ENCODE measurements at regions not wholly inside any gene's neighbourhood (a gene's known extent, or its start where the extent isn't known, plus 50 kb on each side); places are given as distances from the start of the nearest gene placed in this dataset.

DNA sequence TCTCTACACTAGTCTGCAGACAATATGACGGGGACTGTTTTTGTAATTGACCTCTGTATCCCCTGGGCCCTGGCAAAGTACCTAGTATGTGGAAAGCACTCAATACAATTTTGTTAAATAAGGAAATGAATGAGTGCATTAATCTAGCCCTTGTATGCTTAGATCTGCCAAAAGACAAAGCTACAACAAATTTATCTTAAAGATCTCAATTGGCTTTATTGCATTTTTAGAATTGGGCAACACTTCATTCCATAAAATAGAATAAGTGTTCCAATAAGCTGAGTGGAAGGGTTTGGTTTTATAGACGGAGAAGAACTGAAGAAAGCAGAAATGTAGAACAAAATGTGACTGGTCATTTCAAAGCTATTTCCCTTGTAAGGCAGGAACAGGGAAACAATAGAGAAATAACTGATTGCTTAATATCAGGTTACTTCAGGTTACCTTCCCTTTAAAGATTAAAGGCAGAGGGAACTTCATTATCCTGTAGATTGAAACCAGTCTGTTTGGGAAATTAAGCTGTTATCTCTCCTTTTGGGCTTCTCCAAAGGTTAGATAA, 108.3 kb upstream of the MME start (continued):
- TF ChIP-seq, protein P1, sequence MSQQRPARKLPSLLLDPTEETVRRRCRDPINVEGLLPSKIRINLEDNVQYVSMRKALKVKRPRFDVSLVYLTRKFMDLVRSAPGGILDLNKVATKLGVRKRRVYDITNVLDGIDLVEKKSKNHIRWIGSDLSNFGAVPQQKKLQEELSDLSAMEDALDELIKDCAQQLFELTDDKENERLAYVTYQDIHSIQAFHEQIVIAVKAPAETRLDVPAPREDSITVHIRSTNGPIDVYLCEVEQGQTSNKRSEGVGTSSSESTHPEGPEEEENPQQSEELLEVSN (IDR thresholded peaks at IDR 0.05; ENCODE audit: borderline replicate concordance, low read depth): no peak
- TF ChIP-seq POLR2AphosphoS2 (conservative IDR thresholded peaks at IDR 0.05; ENCODE audit: low read length) (no peak), ZNF302 (CRISPR knock-in tag; IDR thresholded peaks at IDR 0.05) (no peak)

DNA sequence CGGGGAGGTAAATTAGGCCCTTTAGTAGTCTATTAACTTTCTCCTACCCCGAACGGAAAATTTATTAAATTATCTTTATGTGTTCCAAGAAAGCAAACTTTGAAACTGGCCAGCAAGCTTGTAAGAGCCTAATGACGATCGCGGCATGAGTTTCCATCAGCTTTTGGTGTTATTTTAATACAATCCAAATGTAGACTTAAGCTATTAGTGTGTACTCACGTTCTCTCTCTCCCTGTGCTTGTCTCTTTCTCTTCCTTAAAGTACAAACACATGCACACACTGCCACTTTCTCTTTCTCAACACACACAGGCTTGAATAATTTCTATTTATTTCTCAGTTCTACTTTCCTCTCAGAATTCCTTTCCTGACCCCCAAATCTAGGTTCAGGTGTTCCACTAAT, 108.8 kb upstream of the MME start:
- no peak overlapping the region for H3K27ac ChIP-seq
- no peak for ATAC-seq

DNA sequence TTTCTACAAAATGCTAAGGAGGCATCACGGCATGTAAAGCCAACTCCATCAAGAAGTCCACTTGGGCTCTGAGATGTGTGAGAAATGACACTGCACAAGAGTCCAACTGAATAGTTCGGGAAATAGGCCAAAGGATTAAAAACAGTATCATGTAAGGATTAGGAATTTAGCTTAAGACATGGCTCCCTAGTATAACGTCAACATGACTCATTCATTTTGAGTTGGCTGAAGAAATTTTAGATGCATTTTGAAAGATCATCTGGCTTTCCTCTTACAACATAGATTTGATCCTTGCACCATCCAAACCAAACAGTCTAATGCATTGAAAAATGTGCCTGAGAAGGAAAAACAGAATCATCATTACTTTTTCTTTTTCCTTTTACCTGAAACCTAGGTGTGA, 109.3 kb upstream of the MME start:
- Histone ChIP-seq H3K27ac (no peak overlapping the region), H3K9me3 (no peaks in the 10 kb centered on the region), H3K4me3 (no peak overlapping the region), H3K4me2 (no peak overlapping the region), H3K4me1 (no peaks in the 10 kb centered on the region)
- 10% methylated on average over 3 of the region's 3 CpGs for WGBS (ENCODE audit: missing lambda C conversion rate)
- ChIA-PET CTCF (interaction anchor here (1.1 kb wide), 1 partner anchor 624 kb away, joined by 3 read pairs; no protein-coding TSS in a partner anchor), POLR2A (no interaction called here)
- no peak for ATAC-seq
- no peak for DNase-seq (ENCODE audit: low read depth in 1 of 2, low spot score in 1 of 2)
- no peak for FAIRE-seq
- no peak for TF ChIP-seq RNF2 (IDR thresholded peaks at IDR 0.05; ENCODE audit: borderline replicate concordance, low read depth)
- TF ChIP-seq, protein P2, sequence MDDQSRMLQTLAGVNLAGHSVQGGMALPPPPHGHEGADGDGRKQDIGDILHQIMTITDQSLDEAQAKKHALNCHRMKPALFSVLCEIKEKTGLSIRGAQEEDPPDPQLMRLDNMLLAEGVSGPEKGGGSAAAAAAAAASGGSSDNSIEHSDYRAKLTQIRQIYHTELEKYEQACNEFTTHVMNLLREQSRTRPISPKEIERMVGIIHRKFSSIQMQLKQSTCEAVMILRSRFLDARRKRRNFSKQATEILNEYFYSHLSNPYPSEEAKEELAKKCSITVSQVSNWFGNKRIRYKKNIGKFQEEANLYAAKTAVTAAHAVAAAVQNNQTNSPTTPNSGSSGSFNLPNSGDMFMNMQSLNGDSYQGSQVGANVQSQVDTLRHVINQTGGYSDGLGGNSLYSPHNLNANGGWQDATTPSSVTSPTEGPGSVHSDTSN (IDR thresholded peaks at IDR 0.05): no peak
- TF ChIP-seq HDAC2 (IDR thresholded peaks at IDR 0.05): no peak
- TF ChIP-seq ESRRA (IDR thresholded peaks at IDR 0.05; ENCODE audit: borderline replicate concordance, low read length): no peak
- TF ChIP-seq, protein P3, sequence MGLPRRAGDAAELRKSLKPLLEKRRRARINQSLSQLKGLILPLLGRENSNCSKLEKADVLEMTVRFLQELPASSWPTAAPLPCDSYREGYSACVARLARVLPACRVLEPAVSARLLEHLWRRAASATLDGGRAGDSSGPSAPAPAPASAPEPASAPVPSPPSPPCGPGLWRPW (IDR thresholded peaks at IDR 0.05): no peak
- TF ChIP-seq CHD4 (IDR thresholded peaks at IDR 0.05; ENCODE audit: borderline replicate concordance): no peak
- TF ChIP-seq ZC3H11A (IDR thresholded peaks at IDR 0.05): no peak
- no peak for TF ChIP-seq HOXA7 (CRISPR knock-in tag; IDR thresholded peaks at IDR 0.05)
- TF ChIP-seq HOXB13 (CRISPR knock-in tag; IDR thresholded peaks at IDR 0.05; ENCODE audit: low read depth): no peak

More for the DNA sequence above, 108.8 kb upstream of the MME start:
- DNase-seq (ENCODE audit: low read depth in 1 of 2, low spot score in 1 of 2): no peak
- FAIRE-seq: no peak
- POLR2A ChIA-PET: no interaction called here
- H3K4me3 ChIP-seq: no peak overlapping the region
- no peak overlapping the region for H3K4me2 ChIP-seq
- TF ChIP-seq MAZ (IDR thresholded peaks at IDR 0.05; ENCODE audit: borderline replicate concordance, low read depth, low read length) (no peak), KDM5A (IDR thresholded peaks at IDR 0.05) (no peak), CHD2 (IDR thresholded peaks at IDR 0.05; ENCODE audit: low read length, partially characterized antibody) (no peak), CHD4 (IDR thresholded peaks at IDR 0.05; ENCODE audit: borderline replicate concordance) (no peak)
- TF ChIP-seq, protein P4, sequence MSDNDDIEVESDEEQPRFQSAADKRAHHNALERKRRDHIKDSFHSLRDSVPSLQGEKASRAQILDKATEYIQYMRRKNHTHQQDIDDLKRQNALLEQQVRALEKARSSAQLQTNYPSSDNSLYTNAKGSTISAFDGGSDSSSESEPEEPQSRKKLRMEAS (IDR thresholded peaks at IDR 0.05): no peak
- H3K4me1 ChIP-seq: no peaks in the 10 kb centered on the region
- CTCF ChIA-PET: no interaction called here
- no peaks in the 10 kb centered on the region for H3K9me3 ChIP-seq
- WGBS (ENCODE audit: missing lambda C conversion rate): 43% methylated on average over 7 of the region's 7 CpGs

DNA sequence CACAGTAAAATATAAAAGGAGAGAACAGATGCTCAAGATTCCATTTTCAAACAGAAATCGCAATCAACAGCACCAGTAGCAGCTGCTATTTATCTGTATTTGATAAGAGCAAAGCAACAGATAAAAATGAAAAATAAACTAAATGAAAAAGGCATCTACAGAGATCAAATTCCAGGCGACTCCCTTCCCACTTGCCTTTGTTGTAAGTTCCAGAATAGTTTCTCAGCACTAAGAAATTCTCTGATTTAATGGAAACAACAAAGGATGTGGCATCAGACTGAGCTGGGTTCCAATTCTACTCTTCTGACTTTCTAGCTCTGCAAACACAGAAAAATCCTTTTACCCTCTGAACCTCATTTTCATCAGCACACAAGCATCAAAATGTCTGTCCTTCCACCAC, 110.8 kb upstream of the MME start:
- WGBS (ENCODE audit: missing lambda C conversion rate): 0% methylated on average over 2 of the region's 2 CpGs
- DNase-seq (ENCODE audit: low read depth in 1 of 2, low spot score in 1 of 2) (no peak), FAIRE-seq (no peak), ATAC-seq (no peak)
- TF ChIP-seq, protein P5, sequence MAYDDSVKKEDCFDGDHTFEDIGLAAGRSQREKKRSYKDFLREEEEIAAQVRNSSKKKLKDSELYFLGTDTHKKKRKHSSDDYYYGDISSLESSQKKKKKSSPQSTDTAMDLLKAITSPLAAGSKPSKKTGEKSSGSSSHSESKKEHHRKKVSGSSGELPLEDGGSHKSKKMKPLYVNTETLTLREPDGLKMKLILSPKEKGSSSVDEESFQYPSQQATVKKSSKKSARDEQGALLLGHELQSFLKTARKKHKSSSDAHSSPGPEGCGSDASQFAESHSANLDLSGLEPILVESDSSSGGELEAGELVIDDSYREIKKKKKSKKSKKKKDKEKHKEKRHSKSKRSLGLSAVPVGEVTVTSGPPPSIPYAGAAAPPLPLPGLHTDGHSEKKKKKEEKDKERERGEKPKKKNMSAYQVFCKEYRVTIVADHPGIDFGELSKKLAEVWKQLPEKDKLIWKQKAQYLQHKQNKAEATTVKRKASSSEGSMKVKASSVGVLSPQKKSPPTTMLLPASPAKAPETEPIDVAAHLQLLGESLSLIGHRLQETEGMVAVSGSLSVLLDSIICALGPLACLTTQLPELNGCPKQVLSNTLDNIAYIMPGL (CRISPR knock-in tag; IDR thresholded peaks at IDR 0.05; ENCODE audit: borderline replicate concordance): no peak
- TF ChIP-seq GATA3 (IDR thresholded peaks at IDR 0.05; ENCODE audit: borderline replicate concordance) (no peak), FOSL2 (IDR thresholded peaks at IDR 0.05) (no peak), FOSL2 (CRISPR knock-in tag; IDR thresholded peaks at IDR 0.05) (no peak), ZSCAN20 (CRISPR knock-in tag; IDR thresholded peaks at IDR 0.05) (no peak)
- TF ChIP-seq, protein P6, sequence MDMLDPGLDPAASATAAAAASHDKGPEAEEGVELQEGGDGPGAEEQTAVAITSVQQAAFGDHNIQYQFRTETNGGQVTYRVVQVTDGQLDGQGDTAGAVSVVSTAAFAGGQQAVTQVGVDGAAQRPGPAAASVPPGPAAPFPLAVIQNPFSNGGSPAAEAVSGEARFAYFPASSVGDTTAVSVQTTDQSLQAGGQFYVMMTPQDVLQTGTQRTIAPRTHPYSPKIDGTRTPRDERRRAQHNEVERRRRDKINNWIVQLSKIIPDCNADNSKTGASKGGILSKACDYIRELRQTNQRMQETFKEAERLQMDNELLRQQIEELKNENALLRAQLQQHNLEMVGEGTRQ (IDR thresholded peaks at IDR 0.05): no peak
- TF ChIP-seq, protein P7, sequence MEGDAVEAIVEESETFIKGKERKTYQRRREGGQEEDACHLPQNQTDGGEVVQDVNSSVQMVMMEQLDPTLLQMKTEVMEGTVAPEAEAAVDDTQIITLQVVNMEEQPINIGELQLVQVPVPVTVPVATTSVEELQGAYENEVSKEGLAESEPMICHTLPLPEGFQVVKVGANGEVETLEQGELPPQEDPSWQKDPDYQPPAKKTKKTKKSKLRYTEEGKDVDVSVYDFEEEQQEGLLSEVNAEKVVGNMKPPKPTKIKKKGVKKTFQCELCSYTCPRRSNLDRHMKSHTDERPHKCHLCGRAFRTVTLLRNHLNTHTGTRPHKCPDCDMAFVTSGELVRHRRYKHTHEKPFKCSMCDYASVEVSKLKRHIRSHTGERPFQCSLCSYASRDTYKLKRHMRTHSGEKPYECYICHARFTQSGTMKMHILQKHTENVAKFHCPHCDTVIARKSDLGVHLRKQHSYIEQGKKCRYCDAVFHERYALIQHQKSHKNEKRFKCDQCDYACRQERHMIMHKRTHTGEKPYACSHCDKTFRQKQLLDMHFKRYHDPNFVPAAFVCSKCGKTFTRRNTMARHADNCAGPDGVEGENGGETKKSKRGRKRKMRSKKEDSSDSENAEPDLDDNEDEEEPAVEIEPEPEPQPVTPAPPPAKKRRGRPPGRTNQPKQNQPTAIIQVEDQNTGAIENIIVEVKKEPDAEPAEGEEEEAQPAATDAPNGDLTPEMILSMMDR (IDR thresholded peaks at IDR 0.05): no peak
- TF ChIP-seq, protein P8, sequence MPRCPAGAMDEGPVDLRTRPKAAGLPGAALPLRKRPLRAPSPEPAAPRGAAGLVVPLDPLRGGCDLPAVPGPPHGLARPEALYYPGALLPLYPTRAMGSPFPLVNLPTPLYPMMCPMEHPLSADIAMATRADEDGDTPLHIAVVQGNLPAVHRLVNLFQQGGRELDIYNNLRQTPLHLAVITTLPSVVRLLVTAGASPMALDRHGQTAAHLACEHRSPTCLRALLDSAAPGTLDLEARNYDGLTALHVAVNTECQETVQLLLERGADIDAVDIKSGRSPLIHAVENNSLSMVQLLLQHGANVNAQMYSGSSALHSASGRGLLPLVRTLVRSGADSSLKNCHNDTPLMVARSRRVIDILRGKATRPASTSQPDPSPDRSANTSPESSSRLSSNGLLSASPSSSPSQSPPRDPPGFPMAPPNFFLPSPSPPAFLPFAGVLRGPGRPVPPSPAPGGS (IDR thresholded peaks at IDR 0.05): no peak
- H3K9me3 ChIP-seq: no peaks in the 10 kb centered on the region
- H3K4me1 ChIP-seq: no peaks in the 10 kb centered on the region
- ChIA-PET CTCF (no interaction called here), POLR2A (no interaction called here)
- H3K27ac ChIP-seq: no peak overlapping the region
- H3K4me2 ChIP-seq: no peak overlapping the region
- no peak overlapping the region for H3K4me3 ChIP-seq

Data from A549 (cell line).